Adrenal gland (tissue), 5 donors: ENCODE measurements at regions not wholly inside any gene's neighbourhood (a gene's known extent, or its start where the extent isn't known, plus 50 kb on each side); places are given as distances from the start of the nearest gene placed in this dataset.

ENCODE experiments used
- POLR2A ChIP-seq, 2 donors: fragments of 450-650 bp; IDR thresholded peaks; one replicate each; pipeline ENCODE4 v1.6.1; 2017; ENCODE audit warnings: antibody characterized with exemption in 2 of 2, mild to moderate bottlenecking in 2 of 2, moderate library complexity in 1 of 2
- TF ChIP-seq, protein P1 (sequence below), 6 experiments: fragments of 450-650 bp in 4 of 6; fragments of 200-600 bp in 2 of 6; sonication (generic) in 1 of 6; IDR thresholded peaks; 1 replicate in 5 of 6; 2 replicates in 1 of 6; pipeline versions ENCODE4 v1.5.1 to v1.8.0; 2016 to 2021; ENCODE audit warnings: antibody characterized with exemption in 6 of 6, mild to moderate bottlenecking in 2 of 6, moderate library complexity in 1 of 6
- donor health status: DM: no; HTN: no; CAD: no.

DNA sequence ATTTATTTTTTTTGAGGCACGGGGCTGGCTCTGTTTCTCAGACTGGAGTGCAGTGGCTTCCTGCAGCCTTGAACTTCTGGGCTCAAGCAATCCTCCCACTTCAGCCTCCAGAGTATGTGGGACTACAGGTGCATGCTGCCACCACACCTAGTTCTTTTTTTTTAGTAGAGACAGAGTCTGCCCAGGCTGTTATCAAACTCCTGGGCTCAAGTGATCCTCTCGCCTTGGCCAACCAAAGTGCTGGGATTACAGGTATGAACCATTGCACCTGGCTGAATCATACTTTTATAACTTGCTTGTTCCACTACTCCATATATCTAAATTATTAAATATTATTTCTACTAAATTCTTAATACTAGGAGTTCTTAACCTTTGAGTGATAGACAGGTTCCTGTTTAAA is 111.6 kb downstream of the BTG1 start:
- no peak for TF ChIP-seq POLR2A (IDR thresholded peaks at IDR 0.05)
- TF ChIP-seq, protein P1, sequence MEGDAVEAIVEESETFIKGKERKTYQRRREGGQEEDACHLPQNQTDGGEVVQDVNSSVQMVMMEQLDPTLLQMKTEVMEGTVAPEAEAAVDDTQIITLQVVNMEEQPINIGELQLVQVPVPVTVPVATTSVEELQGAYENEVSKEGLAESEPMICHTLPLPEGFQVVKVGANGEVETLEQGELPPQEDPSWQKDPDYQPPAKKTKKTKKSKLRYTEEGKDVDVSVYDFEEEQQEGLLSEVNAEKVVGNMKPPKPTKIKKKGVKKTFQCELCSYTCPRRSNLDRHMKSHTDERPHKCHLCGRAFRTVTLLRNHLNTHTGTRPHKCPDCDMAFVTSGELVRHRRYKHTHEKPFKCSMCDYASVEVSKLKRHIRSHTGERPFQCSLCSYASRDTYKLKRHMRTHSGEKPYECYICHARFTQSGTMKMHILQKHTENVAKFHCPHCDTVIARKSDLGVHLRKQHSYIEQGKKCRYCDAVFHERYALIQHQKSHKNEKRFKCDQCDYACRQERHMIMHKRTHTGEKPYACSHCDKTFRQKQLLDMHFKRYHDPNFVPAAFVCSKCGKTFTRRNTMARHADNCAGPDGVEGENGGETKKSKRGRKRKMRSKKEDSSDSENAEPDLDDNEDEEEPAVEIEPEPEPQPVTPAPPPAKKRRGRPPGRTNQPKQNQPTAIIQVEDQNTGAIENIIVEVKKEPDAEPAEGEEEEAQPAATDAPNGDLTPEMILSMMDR (IDR thresholded peaks at IDR 0.05) = no peak
